ENCODE measurements at regions not wholly inside any gene's neighbourhood (a gene's known extent, or its start where the extent isn't known, plus 50 kb on each side); places are given as distances from the start of the nearest gene placed in this dataset.

- H3K4me3 ChIP-seq (ENCODE audit: low read length in 3 of 3): no peak overlapping the region
- FAIRE-seq (no peak), DNase-seq (no peak)
- H3K27ac ChIP-seq (ENCODE audit: low read depth in 2 of 2, low read length in 2 of 2): no peak overlapping the region
- H3K4me1 ChIP-seq (ENCODE audit: control insufficient read depth in 2 of 3, insufficient read depth in 2 of 3, low read depth in 1 of 3, low read length in 3 of 3): no peaks in the 10 kb centered on the region
- no peaks in the 10 kb centered on the region for H3K9me3 ChIP-seq (ENCODE audit: control insufficient read depth in 2 of 3, insufficient read depth in 1 of 3, low read length in 3 of 3)
- intact Hi-C loops (cut with DNase I): no loop called here
- H3K36me3 ChIP-seq (ENCODE audit: control insufficient read depth in 2 of 3, insufficient read depth in 3 of 3, low read length in 3 of 3): no peaks in the 10 kb centered on the region
- TF ChIP-seq CTCF (IDR thresholded peaks at IDR 0.05; ENCODE audit: borderline replicate concordance, extremely low read depth, insufficient read depth): no peak
- H3K9ac ChIP-seq (ENCODE audit: low read length in 3 of 3): no peak overlapping the region
- H3K27me3 ChIP-seq (ENCODE audit: control insufficient read depth, insufficient read depth, low read length): no peaks in the 10 kb centered on the region
Observed at GRCh38 chr3:82355228-82355627, 593.8 kb upstream of the GBE1 start.

DNA sequence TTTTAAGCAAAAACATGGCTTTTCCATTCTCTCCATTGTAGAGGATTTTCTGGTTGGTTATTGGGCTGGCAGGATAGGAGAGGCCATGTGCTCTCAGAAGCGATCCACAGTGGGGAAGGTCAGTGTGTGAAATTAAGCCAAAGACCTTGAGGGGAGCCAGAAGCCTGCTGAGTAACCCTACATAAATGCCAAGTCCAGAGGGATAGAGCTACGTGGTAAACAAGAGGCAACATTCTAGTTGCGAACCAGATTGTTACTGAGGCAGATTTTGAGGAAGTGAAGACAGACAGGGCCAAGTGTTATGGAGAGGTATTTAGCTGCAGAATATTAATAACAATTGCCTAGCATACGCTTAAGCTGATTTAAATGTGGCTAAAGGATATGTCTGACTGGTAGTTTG lies 592.8 kb upstream of the GBE1 start:
- DNase-seq (no peak), FAIRE-seq (no peak)
- Histone ChIP-seq H3K9me3 (ENCODE audit: control insufficient read depth in 2 of 3, insufficient read depth in 1 of 3, low read length in 3 of 3) (no peaks in the 10 kb centered on the region), H3K4me3 (ENCODE audit: low read length in 3 of 3) (no peak overlapping the region), H3K4me1 (ENCODE audit: control insufficient read depth in 2 of 3, insufficient read depth in 2 of 3, low read depth in 1 of 3, low read length in 3 of 3) (no peaks in the 10 kb centered on the region), H3K9ac (ENCODE audit: low read length in 3 of 3) (no peak overlapping the region), H3K36me3 (ENCODE audit: control insufficient read depth in 2 of 3, insufficient read depth in 3 of 3, low read length in 3 of 3) (no peaks in the 10 kb centered on the region), H3K27ac (ENCODE audit: low read depth in 2 of 2, low read length in 2 of 2) (no peak overlapping the region), H3K27me3 (ENCODE audit: control insufficient read depth, insufficient read depth, low read length) (no peaks in the 10 kb centered on the region)
- no peak for TF ChIP-seq CTCF (IDR thresholded peaks at IDR 0.05; ENCODE audit: borderline replicate concordance, extremely low read depth, insufficient read depth)
- intact Hi-C loops (cut with DNase I): no loop called here

GRCh38 chr3:82353306-82354171 lies 592.1 kb upstream of the GBE1 start:
- H3K4me1 ChIP-seq (ENCODE audit: control insufficient read depth in 2 of 3, insufficient read depth in 2 of 3, low read depth in 1 of 3, low read length in 3 of 3): no peaks in the 10 kb centered on the region
- TF ChIP-seq CTCF (IDR thresholded peaks at IDR 0.05; ENCODE audit: borderline replicate concordance, extremely low read depth, insufficient read depth): no peak
- H3K27me3 ChIP-seq (ENCODE audit: control insufficient read depth, insufficient read depth, low read length): no peaks in the 10 kb centered on the region
- H3K9ac ChIP-seq (ENCODE audit: low read length in 3 of 3): no peak overlapping the region
- FAIRE-seq (no peak), DNase-seq (no peak)
- no peaks in the 10 kb centered on the region for H3K9me3 ChIP-seq (ENCODE audit: control insufficient read depth in 2 of 3, insufficient read depth in 1 of 3, low read length in 3 of 3)
- H3K27ac ChIP-seq (ENCODE audit: low read depth in 2 of 2, low read length in 2 of 2): no peak overlapping the region
- intact Hi-C loops (cut with DNase I): no loop called here
- no peak overlapping the region for H3K4me3 ChIP-seq (ENCODE audit: low read length in 3 of 3)
- H3K36me3 ChIP-seq (ENCODE audit: control insufficient read depth in 2 of 3, insufficient read depth in 3 of 3, low read length in 3 of 3): no peaks in the 10 kb centered on the region
